Stomach (tissue), 4 donors: ENCODE measurements at regions not wholly inside any gene's neighbourhood (a gene's known extent, or its start where the extent isn't known, plus 50 kb on each side); places are given as distances from the start of the nearest gene placed in this dataset.

Experiments used
- CTCF ChIP-seq, 7 experiments: fragments of 450-650 bp in 4 of 7; fragments of 200-600 bp in 3 of 7; sonication (generic) in 3 of 7; IDR thresholded peaks; one replicate each; pipeline ENCODE4 v1.5.1; 2016 to 2019; ENCODE audit warnings: antibody characterized with exemption in 7 of 7, control low read depth in 2 of 7, mild to moderate bottlenecking in 1 of 7
- EP300 ChIP-seq: sonication (generic); formaldehyde crosslinking; IDR thresholded peaks from one replicate; pipeline ENCODE4 v1.6.1; 2017; ENCODE audit warnings: antibody characterized with exemption
- POLR2AphosphoS5 ChIP-seq, 3 donors: sonication (generic); formaldehyde crosslinking; IDR thresholded peaks; one replicate each; pipeline ENCODE4 v1.6.1; 2016; ENCODE audit warnings: antibody characterized with exemption in 3 of 3

- no peak for TF ChIP-seq CTCF (IDR thresholded peaks at IDR 0.05)
- TF ChIP-seq POLR2AphosphoS5 (IDR thresholded peaks at IDR 0.05): peak in 1 of 3 donors; percentile 33
- TF ChIP-seq EP300: no peak
Observed at GRCh38 chr5:57335092-57335660, 147.4 kb downstream of the ACTBL2 start.
